ENCODE measurements at regions not wholly inside any gene's neighbourhood (a gene's known extent, or its start where the extent isn't known, plus 50 kb on each side); places are given as distances from the start of the nearest gene placed in this dataset.

GRCh38 chr3:40976241-40976640 is 223.1 kb upstream of the CTNNB1 start:
- Histone ChIP-seq H3K36me3 (ENCODE audit: control insufficient read depth in 2 of 4, insufficient read depth in 4 of 4, low read length in 3 of 4) (no peaks in the 10 kb centered on the region), H2AFZ (ENCODE audit: low read length) (no peak overlapping the region), H3K79me2 (ENCODE audit: control insufficient read depth in 1 of 2, insufficient read depth in 2 of 2, low read length in 2 of 2) (no peaks in the 10 kb centered on the region), H4K8ac (ENCODE audit: extremely low read depth, insufficient read depth, low read length) (no peak overlapping the region), H3K79me1 (ENCODE audit: low read depth, low read length) (no peaks in the 10 kb centered on the region), H4K5ac (ENCODE audit: insufficient read length, low read depth, low read length) (no peak overlapping the region), H3K27ac (ENCODE audit: low read depth, low read length) (no peak overlapping the region), H4K91ac (replicated peaks; ENCODE audit: insufficient read length, low read length) (no peak overlapping the region), H3K18ac (ENCODE audit: extremely low read depth, low read length) (no peak overlapping the region), H2BK12ac (ENCODE audit: low read depth, low read length) (no peak overlapping the region), H4K20me1 (replicated peaks in 1 of 2; ENCODE audit: control insufficient read depth in 1 of 2, insufficient read depth in 2 of 2, low read length in 2 of 2) (no peaks in the 10 kb centered on the region), H3K9me3 (ENCODE audit: insufficient read depth in 2 of 2, low read depth in 1 of 2, low read length in 1 of 2) (no peaks in the 10 kb centered on the region), H3K9ac (replicated peaks in 1 of 4; ENCODE audit: extremely low read depth in 1 of 4, low read depth in 3 of 4, low read length in 3 of 4) (no peak overlapping the region), H3K4me2 (ENCODE audit: insufficient read depth in 1 of 2, low read depth in 2 of 2, low read length in 2 of 2) (no peak overlapping the region), H3K4ac (replicated peaks; ENCODE audit: insufficient read length, low read depth, low read length) (no peak overlapping the region), H3K23ac (ENCODE audit: insufficient read length) (no peak overlapping the region), H2BK5ac (ENCODE audit: low read depth, low read length) (no peak overlapping the region), H2BK20ac (ENCODE audit: low read length) (no peak overlapping the region), H3K56ac (replicated peaks; ENCODE audit: insufficient read length, low read depth, low read length) (no peak overlapping the region), H3K14ac (ENCODE audit: insufficient read length) (no peak overlapping the region), H2BK120ac (replicated peaks; ENCODE audit: low read depth, low read length) (no peak overlapping the region), H3K23me2 (ENCODE audit: low read depth, low read length) (no peaks in the 10 kb centered on the region; the same call in 1 of the 2 replicates), H3K27me3 (replicated peaks in 1 of 4; ENCODE audit: control insufficient read depth in 3 of 4, extremely low read depth in 1 of 4, insufficient read depth in 3 of 4, low read length in 3 of 4) (no peaks in the 10 kb centered on the region), H3K4me1 (replicated peaks in 1 of 4; ENCODE audit: control insufficient read depth in 3 of 4, insufficient read depth in 4 of 4, low read length in 3 of 4) (no peaks in the 10 kb centered on the region), H2BK15ac (ENCODE audit: low read length) (no peak overlapping the region), H3K4me3 (ENCODE audit: extremely low read depth in 1 of 4, insufficient read depth in 2 of 4, low read depth in 3 of 4, low read length in 4 of 4) (no peak overlapping the region), H2AK5ac (ENCODE audit: low read depth, low read length) (no peak overlapping the region)
- ChIA-PET CTCF (ENCODE audit: partially characterized antibody) (interaction anchor here (1.5 kb wide), 1 partner anchor 395 kb away, joined by 4 read pairs; no protein-coding TSS in a partner anchor), POLR2A (ENCODE audit: partially characterized antibody) (no interaction called here)
- DNase-seq (ENCODE audit: low read depth in 1 of 2, low spot score in 2 of 2) (no peak), FAIRE-seq (no peak)
- WGBS, 2 experiments (ENCODE audit: extremely low coverage in 1 of 2, insufficient coverage in 1 of 2, insufficient read length in 1 of 2, insufficient replicate concordance in 2 of 2, low coverage in 1 of 2, low lambda C conversion rate in 2 of 2, missing lambda C conversion rate in 1 of 2) = 87% methylated on average over 2 of the region's 2 CpGs; no CpG with 5 or more reads in 1 of the 2 experiments
- TF ChIP-seq RBBP5 (IDR thresholded peaks at IDR 0.05; ENCODE audit: borderline replicate concordance, low read depth, low read length) (no peak), GABPA (IDR thresholded peaks at IDR 0.05; ENCODE audit: borderline replicate concordance, insufficient read depth, low read length) (no peak), SP4 (IDR thresholded peaks at IDR 0.05; ENCODE audit: low read length) (no peak), RAD21 (IDR thresholded peaks at IDR 0.05 in 1 of 2, conservative IDR thresholded peaks at IDR 0.05 in 1 of 2; ENCODE audit: low read depth in 2 of 2, low read length in 2 of 2) (no peak), ATF2 (IDR thresholded peaks at IDR 0.05; ENCODE audit: low read length) (no peak), POU5F1 (IDR thresholded peaks at IDR 0.05; ENCODE audit: low read depth, low read length) (no peak), SIX5 (IDR thresholded peaks at IDR 0.05; ENCODE audit: low read depth, low read length) (no peak), CTBP2 (IDR thresholded peaks at IDR 0.05; ENCODE audit: borderline replicate concordance, insufficient read depth, insufficient read length, low read length) (no peak), CBX8 (IDR thresholded peaks at IDR 0.05; ENCODE audit: borderline replicate concordance, low read depth, low read length) (no peak), CREB1 (IDR thresholded peaks at IDR 0.05) (no peak), KDM5A (IDR thresholded peaks at IDR 0.05; ENCODE audit: low read length) (no peak), SP1 (IDR thresholded peaks at IDR 0.05; ENCODE audit: low read depth, low read length) (no peak), ATF3 (IDR thresholded peaks at IDR 0.05; ENCODE audit: insufficient read depth, low read depth, low read length) (no peak)
